Neural crest cell (in vitro differentiated cells): ENCODE measurements at regions not wholly inside any gene's neighbourhood (a gene's known extent, or its start where the extent isn't known, plus 50 kb on each side); places are given as distances from the start of the nearest gene placed in this dataset.
A peak's percentile ranks its signal among the peaks of the same experiment; 100 is the strongest.

ENCODE experiments used
- DNase-seq: peaks from one replicate; pipeline ENCODE4 v3.0.0; 2021; ENCODE audit warnings: low read depth, mixed read lengths, low spot score
- H3K27ac Mint-ChIP-seq: one replicate; pipeline ENCODE4 v1.8.0; 2021; ENCODE audit warnings: mild to moderate bottlenecking, mixed read lengths; ENCODE audit not compliant: unreplicated experiment
- H3K27me3 Mint-ChIP-seq: 2 replicates; pipeline ENCODE4 v1.8.0; 2021; ENCODE audit warnings: low read depth, mild to moderate bottlenecking, mixed read lengths
- H3K36me3 Mint-ChIP-seq: 2 replicates; pipeline ENCODE4 v1.8.0; 2021; ENCODE audit warnings: low read depth, mild to moderate bottlenecking, mixed read lengths
- H3K4me1 Mint-ChIP-seq: 2 replicates; pipeline ENCODE4 v1.8.0; 2021; ENCODE audit warnings: mixed read lengths
- H3K4me3 Mint-ChIP-seq: one replicate; pipeline ENCODE4 v1.8.0; 2021; ENCODE audit warnings: mild to moderate bottlenecking, mixed read lengths
- H3K9me3 Mint-ChIP-seq: 2 replicates; pipeline ENCODE4 v1.8.0; 2021; ENCODE audit warnings: mixed read lengths
- TF ChIP-seq, protein P1 (sequence below): fragments of 200-600 bp; sonication (generic); conservative IDR thresholded peaks from 2 replicates; pipeline ENCODE4 v1.5.0; 2021; ENCODE audit warnings: antibody characterized with exemption, mild to moderate bottlenecking

GRCh38 chr18:10057894-10058791 lies 144.3 kb downstream of the VAPA start:
- Mint-ChIP-seq H3K27me3 (no peaks in the 10 kb centered on the region), H3K4me3 (no peak overlapping the region), H3K9me3 (no peaks in the 10 kb centered on the region), H3K4me1 (peaks cover 39% of the 10 kb centered on the region), H3K36me3 (no peaks in the 10 kb centered on the region), H3K27ac (no peak overlapping the region)
- DNase-seq, result no peak
- TF ChIP-seq, protein P1, sequence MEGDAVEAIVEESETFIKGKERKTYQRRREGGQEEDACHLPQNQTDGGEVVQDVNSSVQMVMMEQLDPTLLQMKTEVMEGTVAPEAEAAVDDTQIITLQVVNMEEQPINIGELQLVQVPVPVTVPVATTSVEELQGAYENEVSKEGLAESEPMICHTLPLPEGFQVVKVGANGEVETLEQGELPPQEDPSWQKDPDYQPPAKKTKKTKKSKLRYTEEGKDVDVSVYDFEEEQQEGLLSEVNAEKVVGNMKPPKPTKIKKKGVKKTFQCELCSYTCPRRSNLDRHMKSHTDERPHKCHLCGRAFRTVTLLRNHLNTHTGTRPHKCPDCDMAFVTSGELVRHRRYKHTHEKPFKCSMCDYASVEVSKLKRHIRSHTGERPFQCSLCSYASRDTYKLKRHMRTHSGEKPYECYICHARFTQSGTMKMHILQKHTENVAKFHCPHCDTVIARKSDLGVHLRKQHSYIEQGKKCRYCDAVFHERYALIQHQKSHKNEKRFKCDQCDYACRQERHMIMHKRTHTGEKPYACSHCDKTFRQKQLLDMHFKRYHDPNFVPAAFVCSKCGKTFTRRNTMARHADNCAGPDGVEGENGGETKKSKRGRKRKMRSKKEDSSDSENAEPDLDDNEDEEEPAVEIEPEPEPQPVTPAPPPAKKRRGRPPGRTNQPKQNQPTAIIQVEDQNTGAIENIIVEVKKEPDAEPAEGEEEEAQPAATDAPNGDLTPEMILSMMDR, result no peak

GRCh38 chr18:10059610-10060468 lies 146.0 kb downstream of the VAPA start:
- Mint-ChIP-seq H3K27me3 (no peaks in the 10 kb centered on the region), H3K4me1 (peaks cover 43% of the 10 kb centered on the region), H3K9me3 (no peaks in the 10 kb centered on the region), H3K4me3 (peak overlapping the region; percentile 21), H3K27ac (peak overlapping the region; percentile 32), H3K36me3 (no peaks in the 10 kb centered on the region)
- no peak for DNase-seq
- TF ChIP-seq, protein P1, result no peak

DNA sequence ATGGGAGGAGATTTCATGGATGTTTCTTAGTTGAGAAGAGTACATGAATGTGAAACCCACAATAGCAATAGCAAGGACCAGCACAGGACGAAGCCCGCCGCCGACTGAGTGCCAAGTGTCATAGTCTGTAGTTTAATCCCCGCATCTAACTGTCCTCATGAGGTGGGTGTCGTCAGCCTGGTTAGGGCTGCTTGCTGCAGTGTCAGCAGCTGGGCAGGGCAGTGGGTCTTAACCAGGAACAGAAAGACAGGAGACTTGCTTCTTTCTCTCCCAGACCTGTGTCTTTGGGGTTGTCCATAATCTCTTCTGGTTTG lies 146.6 kb downstream of the VAPA start:
- Mint-ChIP-seq H3K27me3 (no peaks in the 10 kb centered on the region), H3K4me3 (peak overlapping the region; percentile 21), H3K27ac (peak overlapping the region; percentile 36), H3K9me3 (no peaks in the 10 kb centered on the region), H3K4me1 (peaks cover 43% of the 10 kb centered on the region), H3K36me3 (no peaks in the 10 kb centered on the region)
- TF ChIP-seq, protein P1, result no peak
- no peak for DNase-seq

DNA sequence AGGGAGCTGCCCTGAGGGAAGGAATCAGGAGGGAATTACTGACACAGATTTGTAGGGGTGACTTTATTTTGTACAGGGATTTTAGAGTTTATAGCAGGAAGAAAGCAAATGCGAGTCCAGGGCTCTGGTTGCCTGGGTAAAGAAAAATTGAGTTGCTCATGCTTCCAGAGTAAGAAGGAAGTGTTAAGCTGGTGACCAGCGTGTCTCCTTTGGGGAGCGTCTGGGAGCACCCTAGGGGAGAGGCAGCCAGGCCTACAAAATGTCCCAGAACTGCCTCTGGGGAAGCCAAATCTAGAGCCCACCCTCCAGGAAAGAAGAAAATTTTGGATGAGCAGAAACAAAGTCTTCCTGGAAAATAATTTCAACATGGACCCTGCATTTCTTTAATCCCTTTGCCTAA lies 147.0 kb downstream of the VAPA start:
- TF ChIP-seq, protein P1, result no peak
- Mint-ChIP-seq H3K27me3 (no peaks in the 10 kb centered on the region), H3K4me3 (peak overlapping the region; percentile 21), H3K9me3 (no peaks in the 10 kb centered on the region), H3K36me3 (no peaks in the 10 kb centered on the region), H3K27ac (peak overlapping the region; percentile 36), H3K4me1 (peaks cover 43% of the 10 kb centered on the region)
- DNase-seq, result no peak

GRCh38 chr18:10061566-10062140 lies 147.8 kb downstream of the VAPA start:
- no peak for DNase-seq
- H3K4me1 Mint-ChIP-seq, result peaks cover 42% of the 10 kb centered on the region
- H3K36me3 Mint-ChIP-seq, result no peaks in the 10 kb centered on the region
- no peaks in the 10 kb centered on the region for H3K27me3 Mint-ChIP-seq
- no peaks in the 10 kb centered on the region for H3K9me3 Mint-ChIP-seq
- TF ChIP-seq, protein P1, result no peak
- no peak overlapping the region for H3K27ac Mint-ChIP-seq
- no peak overlapping the region for H3K4me3 Mint-ChIP-seq
